K562 (cell line): ENCODE measurements at regions not wholly inside any gene's neighbourhood (a gene's known extent, or its start where the extent isn't known, plus 50 kb on each side); places are given as distances from the start of the nearest gene placed in this dataset.

ENCODE experiments used
- CTCF ChIP-seq, 3 experiments: IDR thresholded peaks in 2 of 3; conservative IDR thresholded peaks in 1 of 3; 2 replicates each; pipeline ENCODE4 v1.5.1; 2011 to 2012; ENCODE audit warnings: low read length in 3 of 3, mild to moderate bottlenecking in 3 of 3, control low read depth in 2 of 3, improper control_type of control experiment in 1 of 3, inconsistent platforms in 1 of 3, low read depth in 1 of 3, mixed read lengths in 1 of 3, moderate library complexity in 1 of 3; ENCODE audit not compliant: insufficient read depth in 2 of 3
- HMG20A ChIP-seq: fragments of 450-650 bp; formaldehyde crosslinking; conservative IDR thresholded peaks from 2 replicates; pipeline ENCODE4 v1.4.0; 2020; ENCODE audit warnings: mild to moderate bottlenecking, mixed read lengths
- HNRNPH1 ChIP-seq: fragments of 200-400 bp; formaldehyde crosslinking; optimal IDR thresholded peaks from 2 replicates; pipeline ENCODE3; 2017; ENCODE audit warnings: low read depth, mild to moderate bottlenecking, low read length, moderate library complexity
- MTF1 ChIP-seq: fragments of 250-450 bp; sonication (Bioruptor Pico); IDR thresholded peaks from 2 replicates; pipeline ENCODE4 v1.9.0; 2021; ENCODE audit warnings: moderate library complexity, mild to moderate bottlenecking, inconsistent platforms, borderline replicate concordance
- NFRKB ChIP-seq: fragments of 450-650 bp; IDR thresholded peaks from 2 replicates; pipeline ENCODE4 v1.6.1; 2016; ENCODE audit warnings: low read depth
- PML ChIP-seq: IDR thresholded peaks from 2 replicates; pipeline ENCODE4 v1.6.1; 2012; ENCODE audit warnings: low read length, inconsistent platforms
- POLR2A ChIP-seq: fragments of 450-650 bp; conservative IDR thresholded peaks from 2 replicates; pipeline ENCODE4 v1.6.1; 2016
- RAD21 ChIP-seq, 2 experiments: fragments of 250-450 bp in 1 of 2; fragments of 450-650 bp in 1 of 2; sonication (Bioruptor Pico) in 1 of 2; formaldehyde crosslinking in 1 of 2; IDR thresholded peaks in 1 of 2; conservative IDR thresholded peaks in 1 of 2; 2 replicates each; pipeline versions ENCODE4 v1.4.0 to v1.8.0; 2020 to 2022; ENCODE audit warnings: mild to moderate bottlenecking in 2 of 2, moderate library complexity in 1 of 2
- SMARCC2 ChIP-seq: fragments of 450-650 bp; IDR thresholded peaks from 2 replicates; pipeline ENCODE4 v1.6.1; 2017; ENCODE audit warnings: antibody characterized with exemption, moderate library complexity, mild to moderate bottlenecking, low read depth
- ZNF23 ChIP-seq: fragments of 250-450 bp; sonication (Bioruptor Pico); IDR thresholded peaks from 2 replicates; pipeline ENCODE4 v1.4.0; 2020; ENCODE audit warnings: mild to moderate bottlenecking
- ZNF274 ChIP-seq: IDR thresholded peaks from 2 replicates; pipeline ENCODE4 v1.6.1; 2011; ENCODE audit warnings: low read depth, mild to moderate bottlenecking, low read length, moderate library complexity, borderline replicate concordance

DNA sequence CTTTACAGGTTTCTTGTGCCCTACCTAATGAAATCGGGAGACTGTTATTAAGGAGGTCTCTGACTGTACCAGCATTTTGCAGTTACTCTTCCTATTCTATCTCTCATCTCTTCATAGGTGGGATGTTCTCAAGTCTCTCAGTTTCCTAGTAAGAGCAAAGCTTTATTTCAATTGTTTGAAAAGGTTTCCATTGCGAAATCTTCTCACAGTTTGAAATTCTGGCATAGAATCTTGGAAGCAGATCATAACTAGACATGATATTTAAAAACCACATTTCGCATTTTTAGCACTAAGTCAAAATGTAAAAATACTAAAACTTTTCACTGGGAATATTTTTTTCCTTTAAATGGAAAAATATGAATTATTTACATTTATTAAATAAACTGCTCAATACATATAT is 1311.4 kb downstream of the ROBO2 start:
- TF ChIP-seq NFRKB (no peak), HNRNPH1 (no peak), HMG20A (CRISPR knock-in tag) (no peak), RAD21 (CRISPR knock-in tag; conservative IDR thresholded peaks at IDR 0.05 in 1 of 2, IDR thresholded peaks at IDR 0.05 in 1 of 2) (no peak), PML (no peak), ZNF23 (CRISPR knock-in tag) (no peak), POLR2A (no peak), MTF1 (CRISPR knock-in tag) (no peak), CTCF (IDR thresholded peaks at IDR 0.05 in 2 of 3, conservative IDR thresholded peaks at IDR 0.05 in 1 of 3; ENCODE audit: insufficient read depth in 2 of 3, low read depth in 1 of 3, low read length in 3 of 3) (no peak), ZNF274 (no peak), SMARCC2 (no peak)
